NCI-H446 (cell line): ENCODE measurements at regions not wholly inside any gene's neighbourhood (a gene's known extent, or its start where the extent isn't known, plus 50 kb on each side); places are given as distances from the start of the nearest gene placed in this dataset.
A peak's percentile ranks its signal among the peaks of the same experiment; 100 is the strongest.

Source experiments
- DNase-seq, 2 experiments: peaks; one replicate each; lab custom pipeline; 2025; lab: John Stamatoyannopoulos, UW

DNA sequence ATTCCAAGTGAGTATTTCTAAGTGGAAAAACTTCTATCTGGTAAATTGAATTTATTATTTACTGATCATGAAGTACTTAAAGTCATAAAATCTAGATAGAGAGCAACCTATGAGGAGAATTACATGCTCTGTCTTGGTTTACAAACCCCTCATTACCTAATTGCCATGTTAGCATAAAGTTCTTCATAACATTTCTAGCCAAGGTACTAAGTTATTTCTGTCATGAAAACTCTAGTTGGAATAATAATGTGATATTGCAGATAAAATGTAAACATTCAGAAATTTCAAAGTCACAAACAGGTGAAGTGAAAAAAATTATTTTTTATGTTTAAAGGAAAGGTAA, 228.6 kb downstream of the TTLL7 start:
- DNase-seq, result no peak

DNA sequence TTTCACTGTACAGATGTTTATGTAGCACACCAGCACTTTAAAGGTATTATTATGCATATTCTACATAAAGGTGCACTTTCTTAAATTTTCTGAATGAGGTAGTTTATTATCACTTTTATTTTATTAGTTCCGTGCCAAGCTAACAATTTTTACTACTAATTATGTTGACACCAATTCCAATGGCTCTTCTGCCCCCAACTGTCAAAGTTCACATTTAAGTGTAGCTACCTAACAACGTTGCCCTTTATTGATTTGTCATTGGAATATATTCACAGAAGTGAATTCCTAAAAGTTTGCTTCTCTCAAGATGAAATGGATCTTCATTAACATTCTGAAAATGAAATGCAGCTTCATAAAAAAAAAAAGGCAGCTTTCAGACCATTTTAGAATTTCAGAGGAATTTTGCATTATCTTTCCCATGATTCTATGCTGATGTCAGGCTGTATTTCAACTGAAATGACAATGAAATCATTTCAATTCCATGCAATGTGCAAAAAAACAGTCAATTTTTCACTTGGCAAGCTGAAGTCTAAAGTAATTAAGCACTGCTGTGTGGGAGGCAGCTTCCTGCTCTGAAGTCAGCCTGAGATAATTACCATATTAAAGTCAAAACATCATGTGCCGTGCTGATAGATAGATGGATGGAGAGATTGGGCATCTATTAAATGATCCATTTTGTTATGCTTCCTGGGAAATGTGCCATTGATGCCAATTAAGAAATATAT, 229.2 kb downstream of the TTLL7 start:
- DNase-seq, result peak; percentile 63 to 65

- DNase-seq, result no peak
These were observed 229.9 kb downstream of the TTLL7 start for GRCh38 chr1:83769072-83769471.

- no peak for DNase-seq
These were observed 232.7 kb downstream of the TTLL7 start for GRCh38 chr1:83766241-83766691.

DNA sequence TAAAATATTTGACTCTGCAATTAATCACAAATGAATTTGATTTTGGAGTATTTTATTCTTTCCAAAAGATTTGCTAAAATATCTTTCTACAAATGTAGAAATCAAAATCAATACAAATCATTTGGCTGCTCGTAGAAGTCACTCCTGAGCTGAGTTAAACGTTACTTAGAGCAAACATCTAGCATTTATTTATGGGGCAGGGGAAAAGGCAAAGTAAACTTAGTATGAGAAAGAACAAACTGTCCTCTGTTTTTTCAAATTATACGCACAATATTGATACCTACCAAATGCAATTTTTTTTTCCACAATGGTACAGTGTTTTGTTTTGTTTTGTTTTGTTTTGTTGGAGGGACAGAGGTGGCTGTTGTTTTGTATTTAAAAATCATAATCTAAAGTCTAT, 233.8 kb downstream of the TTLL7 start:
- no peak for DNase-seq

DNA sequence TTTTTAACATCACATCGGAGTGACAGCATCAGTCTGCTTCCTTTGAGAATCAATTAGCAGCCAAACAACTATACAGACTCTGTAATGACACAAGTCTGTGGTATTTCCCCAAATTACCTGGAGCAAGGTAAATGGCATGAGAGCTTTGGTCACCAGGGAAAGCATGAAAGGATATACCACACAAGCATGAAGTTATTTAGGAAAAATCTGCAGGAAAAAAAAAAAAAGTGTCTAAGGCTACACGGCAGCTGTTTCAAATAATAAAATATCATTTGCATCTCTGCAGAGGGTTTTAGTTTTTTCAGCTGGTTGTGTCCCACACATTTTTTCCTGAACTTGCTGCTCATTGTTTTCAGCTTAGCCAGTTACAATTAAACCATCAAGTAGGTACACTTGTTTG, 234.7 kb downstream of the TTLL7 start:
- no peak for DNase-seq

DNA sequence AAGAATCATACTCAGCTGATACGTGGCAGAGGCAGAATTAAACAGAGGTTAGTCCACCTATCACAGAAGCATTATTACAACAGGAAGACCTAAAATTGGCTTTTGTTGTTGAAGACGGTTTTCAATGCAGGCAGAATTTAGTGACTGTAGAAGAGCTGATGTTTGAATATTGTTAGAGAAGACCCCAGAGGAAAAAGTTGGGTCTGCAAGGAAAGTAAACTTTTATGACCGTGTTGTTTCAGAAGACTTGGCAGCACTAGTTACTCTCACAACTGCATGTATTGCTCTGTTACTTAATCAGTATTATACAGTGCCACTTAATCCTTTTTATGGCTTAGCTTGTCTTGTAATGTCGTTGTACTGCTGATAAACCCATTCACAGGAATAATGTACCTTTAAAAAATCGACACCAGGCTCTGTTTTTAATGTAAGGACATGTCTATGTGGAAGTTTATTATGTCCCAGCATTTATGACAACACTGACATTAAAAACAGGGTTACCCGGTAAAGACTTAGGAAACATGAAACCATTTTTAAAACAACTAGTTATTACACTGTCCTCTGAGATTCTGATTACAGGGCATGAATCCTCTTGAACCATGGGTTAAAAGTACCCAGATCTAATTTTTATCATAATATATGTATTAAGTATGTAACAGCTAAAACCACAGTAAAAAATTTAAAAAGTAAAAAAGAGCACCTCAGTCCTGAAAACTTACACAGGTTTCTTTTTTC, 235.4 kb downstream of the TTLL7 start:
- no peak for DNase-seq

GRCh38 chr1:83762416-83762815, 236.5 kb downstream of the TTLL7 start:
- no peak for DNase-seq

DNA sequence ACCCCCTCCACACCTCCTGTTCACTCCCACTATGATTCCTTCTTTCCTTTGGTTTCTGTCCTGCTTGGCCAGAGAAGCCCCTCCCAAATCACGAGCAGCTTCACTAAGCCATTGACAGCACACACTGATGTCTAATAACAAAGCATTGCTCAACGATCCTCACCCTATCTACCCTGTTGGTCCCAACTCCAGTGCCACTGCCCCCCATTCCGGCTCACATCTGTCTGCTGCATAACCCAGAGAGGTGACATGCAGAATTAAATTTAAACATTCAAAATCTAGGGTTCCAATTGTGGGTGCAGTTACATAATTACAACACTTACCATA, 236.9 kb downstream of the TTLL7 start:
- DNase-seq, result no peak

- no peak for DNase-seq
These were observed 237.5 kb downstream of the TTLL7 start for GRCh38 chr1:83761167-83762038.

DNA sequence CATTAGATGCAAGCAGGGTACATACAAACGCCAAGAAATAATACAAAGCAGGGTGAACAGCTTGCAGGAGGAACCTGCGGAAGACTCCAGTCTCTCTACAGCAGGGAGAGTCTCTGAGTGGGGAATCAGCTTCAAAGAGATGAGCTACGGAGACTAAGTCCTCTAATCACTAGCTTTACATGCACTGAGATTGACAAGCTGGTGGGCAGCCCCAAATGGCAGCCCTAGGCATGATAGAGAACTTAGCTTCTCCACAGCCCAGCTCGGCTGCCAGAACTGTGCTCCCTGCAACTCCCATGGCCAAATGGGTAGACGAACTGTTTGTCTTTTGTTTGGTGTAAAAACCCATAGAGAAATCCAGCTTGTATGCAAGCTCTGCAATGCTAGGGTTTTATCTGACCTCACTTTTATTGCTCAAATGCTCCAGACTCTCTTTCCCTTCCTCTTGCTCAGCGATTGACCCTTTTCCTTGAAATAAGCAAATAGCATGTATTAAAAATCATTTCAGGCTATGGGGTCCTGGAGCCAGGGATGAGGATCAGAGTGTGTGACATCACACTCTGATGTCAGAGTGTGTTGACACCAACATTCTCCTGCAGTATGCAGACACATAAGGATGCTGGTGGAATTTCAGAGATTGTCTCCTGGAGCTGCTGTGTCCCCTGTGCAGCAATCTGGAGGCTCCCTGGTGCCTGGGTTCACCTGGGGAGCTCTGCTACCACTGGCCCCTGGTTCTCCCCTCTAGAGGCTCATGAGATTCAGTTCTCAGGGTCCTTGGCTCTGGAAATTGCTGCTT, 238.5 kb downstream of the TTLL7 start:
- no peak for DNase-seq

DNA sequence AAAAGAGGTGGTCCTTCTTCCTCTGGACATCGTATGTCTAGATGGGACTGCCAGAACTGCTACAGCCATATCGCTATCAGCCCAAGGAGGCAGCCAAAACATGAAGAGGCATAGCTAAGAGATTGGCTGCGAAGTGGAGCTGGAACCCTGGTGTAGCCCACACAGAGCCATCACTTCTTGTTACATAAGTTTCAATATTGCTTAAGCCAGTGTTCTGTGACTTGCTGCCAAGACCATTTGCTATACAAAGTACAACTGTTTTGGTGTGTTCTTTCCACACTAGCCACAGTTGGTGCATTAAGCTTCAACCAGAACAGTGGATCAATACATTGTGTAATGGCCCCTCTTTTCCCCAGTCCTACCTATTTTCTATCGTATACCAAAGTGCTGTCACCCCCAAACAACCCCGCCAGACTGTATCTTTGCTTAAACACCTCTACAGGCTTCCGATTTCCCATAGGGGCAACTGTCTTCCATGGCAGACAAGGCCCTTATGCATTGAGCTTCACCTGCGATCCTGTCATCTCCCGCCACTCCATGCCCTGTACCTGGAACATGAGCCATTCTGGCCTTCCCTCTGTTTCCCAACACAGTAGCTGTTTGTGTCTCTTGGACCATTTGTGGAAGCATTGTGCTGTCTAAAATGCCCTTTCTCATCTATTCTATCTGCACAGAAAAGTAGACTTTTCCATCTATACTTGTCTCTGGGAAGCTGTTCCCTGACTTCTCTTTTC, 241.8 kb downstream of the TTLL7 start:
- DNase-seq, result no peak

DNA sequence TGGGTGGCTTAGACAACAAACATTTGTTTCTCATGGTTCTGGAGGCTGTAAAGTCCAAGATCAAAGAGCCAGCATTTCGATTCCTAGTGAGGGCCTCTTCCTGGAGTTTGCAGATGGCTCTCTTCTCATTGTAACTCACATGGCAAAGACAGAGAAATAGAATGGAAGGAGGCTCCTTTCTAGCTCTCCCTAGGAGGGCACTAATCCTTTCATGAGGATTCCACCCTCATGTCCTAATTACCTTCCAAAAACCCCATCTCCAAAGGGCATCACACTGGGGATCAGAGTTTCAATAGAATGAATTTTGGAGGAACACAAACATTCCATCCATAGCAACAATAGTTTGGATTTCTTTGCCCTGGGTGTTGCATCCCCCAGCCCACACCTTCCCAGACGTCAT, 247.3 kb downstream of the TTLL7 start:
- DNase-seq, result no peak

DNA sequence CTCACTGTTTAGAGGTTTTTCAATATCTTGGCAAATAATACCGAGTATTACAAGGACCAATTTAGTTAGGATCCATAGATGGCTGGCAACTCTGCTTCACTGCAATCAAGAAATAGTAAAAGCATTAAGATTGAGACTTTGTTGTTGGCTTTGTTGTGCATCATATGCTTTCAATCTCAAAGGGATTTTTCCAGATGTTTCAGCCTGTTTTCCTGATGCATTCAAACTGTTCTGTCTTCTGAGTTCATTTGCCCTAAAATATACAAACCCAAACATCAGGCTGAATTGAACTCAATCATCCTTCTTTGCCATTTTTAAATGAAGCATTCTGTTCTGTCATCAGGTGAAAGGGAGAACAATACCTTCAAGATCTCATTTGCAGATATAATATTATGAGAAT, 248.7 kb downstream of the TTLL7 start:
- DNase-seq, result no peak

DNA sequence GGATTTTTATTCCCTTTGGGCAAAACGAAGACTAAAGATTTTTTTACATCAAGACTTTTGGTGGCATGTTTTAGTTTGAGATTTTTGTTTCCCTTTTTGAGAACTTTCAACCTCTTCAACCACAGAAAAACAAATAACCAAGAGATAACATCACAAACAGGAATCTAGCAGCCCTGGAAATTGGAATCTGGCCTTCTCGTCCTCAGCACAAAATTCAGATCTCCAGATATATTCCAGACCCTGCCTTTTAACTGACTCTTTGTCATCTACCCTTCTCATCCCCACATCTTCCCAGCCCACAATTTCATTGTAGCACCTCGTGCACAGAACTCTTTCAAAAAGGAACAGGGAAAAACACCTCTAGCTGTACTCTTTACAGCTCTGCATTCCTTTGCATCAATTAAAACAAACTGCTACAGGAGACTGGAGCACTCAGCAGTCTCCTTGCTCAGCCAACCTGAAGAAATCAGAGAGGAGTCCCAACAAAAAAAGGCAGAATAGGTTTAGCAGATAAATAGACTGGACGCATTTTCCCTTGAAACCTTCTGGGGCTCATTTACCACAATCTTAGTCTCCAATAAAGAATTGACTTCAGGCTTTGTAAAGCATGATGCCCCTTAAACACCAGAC, 251.0 kb downstream of the TTLL7 start:
- DNase-seq, result no peak

DNA sequence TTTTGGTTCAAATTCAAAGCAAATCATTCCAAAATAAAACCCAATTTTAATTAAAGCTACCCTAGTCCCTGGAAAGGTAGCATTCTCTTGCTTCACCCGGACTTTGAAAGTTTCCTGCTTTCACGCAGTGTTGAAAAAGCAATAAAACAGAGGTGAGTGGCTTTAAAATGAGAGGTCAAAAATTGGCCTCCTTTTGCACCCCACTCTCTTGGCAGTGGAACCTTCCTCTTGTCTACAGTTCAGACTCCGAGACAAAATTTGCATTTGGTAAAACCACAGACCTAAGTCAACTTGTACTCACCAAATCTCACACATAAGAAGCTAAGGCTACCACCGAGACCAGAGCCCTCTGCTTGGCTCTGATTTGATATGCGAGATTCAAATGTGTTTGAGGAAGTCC, 252.7 kb downstream of the TTLL7 start:
- DNase-seq, result no peak

DNA sequence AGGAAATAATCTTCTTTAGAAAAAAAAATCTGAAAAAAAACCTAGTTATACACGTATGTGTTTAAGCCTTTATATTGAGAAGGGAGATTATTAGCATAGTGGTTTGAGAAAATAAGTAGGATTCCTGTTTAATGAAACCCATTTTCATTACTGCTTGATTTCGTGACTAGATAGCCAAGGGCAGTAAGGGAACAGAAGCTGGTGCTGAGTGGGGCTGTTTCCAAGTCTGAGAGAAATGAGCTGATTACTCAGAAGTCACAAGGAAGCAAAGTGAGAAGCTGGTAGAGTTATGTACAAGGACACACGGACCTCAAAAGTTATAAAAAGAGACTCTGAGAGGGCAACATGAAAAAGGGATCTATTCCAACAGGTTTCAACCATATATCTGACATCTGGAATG, 256.5 kb downstream of the TTLL7 start:
- DNase-seq, result no peak

- DNase-seq, result no peak
These were observed 257.2 kb downstream of the TTLL7 start for GRCh38 chr1:83741770-83742169.

- DNase-seq, result no peak
These were observed 257.6 kb downstream of the TTLL7 start for GRCh38 chr1:83741348-83741747.

DNA sequence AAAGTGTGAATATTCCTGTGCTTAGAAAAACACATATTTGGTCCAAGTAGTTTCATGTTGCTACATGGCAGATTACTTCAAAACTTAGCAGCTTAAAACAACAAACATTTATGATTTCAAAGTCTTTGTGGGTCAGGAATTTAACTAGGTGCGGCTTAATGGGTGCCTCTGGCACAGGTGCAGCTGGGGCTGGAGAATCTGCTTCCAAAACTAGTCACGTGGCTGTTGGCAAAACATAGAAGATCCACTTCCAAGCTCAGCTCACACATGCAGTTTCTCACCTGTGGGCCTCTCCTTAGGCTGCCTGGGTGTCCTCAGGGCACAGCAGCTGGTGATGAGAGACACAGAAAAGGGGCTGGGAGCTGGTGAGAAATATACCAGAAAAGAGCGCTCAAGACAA, 263.4 kb downstream of the TTLL7 start:
- no peak for DNase-seq

GRCh38 chr1:83734420-83734819, 264.5 kb downstream of the TTLL7 start:
- DNase-seq, result peak in 1 of 2 experiments; percentile 7
